HG03432 (cell line): ENCODE measurements at regions not wholly inside any gene's neighbourhood (a gene's known extent, or its start where the extent isn't known, plus 50 kb on each side); places are given as distances from the start of the nearest gene placed in this dataset.
A peak's percentile ranks its signal among the peaks of the same experiment; 100 is the strongest.

Experiments used
- ATAC-seq: cut with Tn5 transposase; IDR thresholded peaks from one replicate; pipeline ENCODE4 v1.9.1; 2021; ENCODE audit warnings: mild to moderate bottlenecking, moderate library complexity; ENCODE audit not compliant: unreplicated experiment

DNA sequence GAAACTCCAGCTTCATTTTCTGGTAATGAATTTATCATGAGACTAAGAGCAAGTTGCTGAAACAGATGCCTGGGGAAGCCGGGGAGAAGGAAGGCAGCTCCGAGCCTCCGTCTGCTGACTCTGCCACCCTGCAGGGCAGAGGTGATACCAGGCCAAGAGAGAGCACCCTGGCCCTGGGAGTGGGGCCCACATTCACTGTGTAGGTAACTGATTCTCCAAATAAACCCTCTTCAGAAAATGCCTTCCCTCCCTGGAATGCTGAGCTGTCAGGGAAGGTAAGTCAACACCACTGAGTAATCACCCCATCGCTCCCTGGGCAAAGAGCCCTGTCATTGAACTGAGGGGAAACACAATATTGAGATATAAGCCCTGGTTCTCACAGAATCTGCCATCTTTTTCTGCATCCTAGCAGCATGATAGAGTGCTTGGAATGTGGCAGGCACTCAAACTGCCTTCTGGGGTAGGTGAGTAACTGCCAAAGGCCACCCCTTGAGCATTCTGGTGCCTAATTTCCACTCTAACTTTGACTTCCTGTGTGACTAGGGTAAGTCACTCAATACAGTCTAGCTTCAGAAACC is 147.6 kb downstream of the SPATA19 start:
- ATAC-seq, result no peak

GRCh38 chr11:133697161-133697560 is 148.2 kb downstream of the SPATA19 start:
- ATAC-seq, result no peak

DNA sequence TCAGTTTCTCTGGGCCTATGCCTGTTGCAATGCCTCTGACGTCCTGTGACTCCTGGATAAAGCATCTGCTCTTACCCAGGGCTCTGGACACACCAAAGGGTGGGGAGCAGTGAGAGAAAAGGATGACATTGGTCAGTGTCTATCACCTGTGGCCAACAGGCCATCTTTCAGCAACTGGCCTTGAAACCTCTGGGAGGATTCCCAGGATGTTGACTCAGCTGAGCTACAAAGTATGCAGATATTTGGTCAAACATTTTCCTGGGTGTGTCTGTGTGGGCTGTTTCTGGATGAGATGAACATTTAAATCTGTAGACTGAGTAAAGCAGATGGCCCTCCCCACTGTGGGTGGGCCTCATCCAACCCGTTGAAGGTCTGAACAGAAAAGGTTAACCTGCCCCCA is 149.9 kb downstream of the SPATA19 start:
- no peak for ATAC-seq

GRCh38 chr11:133694701-133695100 is 150.6 kb downstream of the SPATA19 start:
- ATAC-seq, result no peak

- no peak for ATAC-seq
Observed at GRCh38 chr11:133693110-133693509, 152.2 kb downstream of the SPATA19 start.

- ATAC-seq, result no peak
Observed at GRCh38 chr11:133692126-133692934, 153.0 kb downstream of the SPATA19 start.

- ATAC-seq, result no peak
Observed at GRCh38 chr11:133687781-133688180, 155.5 kb upstream of the OPCML start.

DNA sequence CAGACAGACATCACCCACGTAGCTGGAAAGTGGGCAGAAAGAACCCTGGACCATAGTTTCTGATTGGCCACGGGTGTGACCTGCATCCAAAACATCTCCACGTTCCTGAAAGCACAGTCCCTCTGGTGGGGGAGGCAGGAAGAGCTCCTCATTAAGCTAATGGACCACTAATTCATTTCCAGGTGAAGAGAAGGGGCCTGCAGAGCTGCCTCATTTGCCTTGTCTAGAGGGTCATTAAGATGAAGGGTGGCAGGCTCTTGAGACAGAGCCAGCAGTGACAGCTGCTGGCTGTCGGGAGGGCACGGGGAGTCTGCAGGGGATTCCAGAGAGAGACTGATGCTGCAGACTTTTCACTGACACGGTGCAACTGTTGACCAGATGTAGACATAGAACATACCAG is 149.6 kb upstream of the OPCML start:
- no peak for ATAC-seq

DNA sequence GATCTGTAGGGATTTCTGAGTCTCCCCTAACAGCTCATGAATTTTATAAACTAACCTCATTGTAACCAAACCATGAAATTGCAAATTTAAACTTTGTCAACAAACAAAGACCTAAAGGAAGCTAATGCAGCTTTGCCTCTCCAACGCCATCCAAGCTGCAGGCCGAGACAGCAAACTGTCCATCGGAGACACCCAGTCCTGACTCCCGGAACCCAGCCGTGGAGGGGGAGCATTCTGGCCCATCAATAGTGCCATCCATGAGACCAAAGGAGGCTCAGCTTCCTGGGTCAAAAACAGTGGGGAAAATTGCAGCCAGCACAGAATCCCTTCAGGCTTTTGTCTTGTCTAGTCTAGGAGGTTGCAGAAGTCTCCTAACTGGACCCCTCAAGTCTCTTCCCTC is 147.6 kb upstream of the OPCML start:
- ATAC-seq, result no peak

- ATAC-seq, result no peak
Observed at GRCh38 chr11:133678191-133678590, 145.9 kb upstream of the OPCML start.

DNA sequence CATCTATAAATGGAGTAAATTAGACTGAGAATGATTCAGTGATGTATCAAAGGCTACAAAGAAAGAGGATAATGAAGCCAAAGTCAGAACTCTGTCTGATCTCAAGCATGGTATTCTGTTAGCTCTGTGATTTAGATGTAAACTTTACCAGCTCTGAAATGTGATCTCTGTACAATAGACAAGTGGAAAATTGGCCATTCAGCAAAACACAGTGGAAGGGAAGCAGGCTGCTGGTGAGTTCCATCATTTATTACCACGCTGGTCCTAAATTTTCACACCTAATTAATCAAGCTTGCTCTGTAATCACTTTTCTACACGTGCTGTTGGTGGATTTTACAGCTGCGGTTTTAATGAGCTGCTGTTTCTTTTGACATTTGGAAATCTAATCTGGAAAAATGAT is 145.1 kb upstream of the OPCML start:
- ATAC-seq, result no peak

GRCh38 chr11:133676265-133676664 is 144.0 kb upstream of the OPCML start:
- no peak for ATAC-seq

DNA sequence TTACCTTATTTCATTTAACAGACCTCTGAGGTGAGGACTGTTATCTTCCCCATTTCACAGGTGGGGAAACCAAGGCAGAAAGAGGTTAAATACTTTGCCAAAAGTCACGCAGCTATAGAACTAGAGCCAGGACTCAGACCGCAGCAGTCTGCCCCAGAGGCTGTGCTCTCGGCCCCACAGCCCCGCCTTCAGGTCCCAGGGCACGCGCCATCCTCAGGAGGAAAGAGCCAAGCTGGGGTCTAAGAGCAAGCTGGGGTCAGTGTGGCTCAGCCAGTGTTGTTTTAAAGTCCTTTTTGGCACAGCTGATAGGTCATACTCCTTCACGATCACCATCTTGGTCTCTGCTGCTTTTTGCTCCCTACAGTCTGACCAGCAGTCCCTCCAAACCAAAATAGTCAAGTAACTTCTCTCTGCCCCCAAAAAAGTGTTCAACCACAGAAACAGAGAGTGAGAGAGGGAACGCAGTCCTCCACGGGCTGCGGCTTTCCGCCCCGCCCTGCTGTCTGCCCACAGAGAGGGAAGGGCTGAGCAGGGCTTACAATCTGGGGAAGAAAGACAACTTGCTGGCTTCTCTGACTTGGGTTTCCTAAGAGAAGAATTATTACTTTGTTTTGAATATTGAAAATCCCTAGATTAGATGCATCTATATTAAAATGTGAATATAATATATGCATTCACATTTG is 137.2 kb upstream of the OPCML start:
- no peak for ATAC-seq

DNA sequence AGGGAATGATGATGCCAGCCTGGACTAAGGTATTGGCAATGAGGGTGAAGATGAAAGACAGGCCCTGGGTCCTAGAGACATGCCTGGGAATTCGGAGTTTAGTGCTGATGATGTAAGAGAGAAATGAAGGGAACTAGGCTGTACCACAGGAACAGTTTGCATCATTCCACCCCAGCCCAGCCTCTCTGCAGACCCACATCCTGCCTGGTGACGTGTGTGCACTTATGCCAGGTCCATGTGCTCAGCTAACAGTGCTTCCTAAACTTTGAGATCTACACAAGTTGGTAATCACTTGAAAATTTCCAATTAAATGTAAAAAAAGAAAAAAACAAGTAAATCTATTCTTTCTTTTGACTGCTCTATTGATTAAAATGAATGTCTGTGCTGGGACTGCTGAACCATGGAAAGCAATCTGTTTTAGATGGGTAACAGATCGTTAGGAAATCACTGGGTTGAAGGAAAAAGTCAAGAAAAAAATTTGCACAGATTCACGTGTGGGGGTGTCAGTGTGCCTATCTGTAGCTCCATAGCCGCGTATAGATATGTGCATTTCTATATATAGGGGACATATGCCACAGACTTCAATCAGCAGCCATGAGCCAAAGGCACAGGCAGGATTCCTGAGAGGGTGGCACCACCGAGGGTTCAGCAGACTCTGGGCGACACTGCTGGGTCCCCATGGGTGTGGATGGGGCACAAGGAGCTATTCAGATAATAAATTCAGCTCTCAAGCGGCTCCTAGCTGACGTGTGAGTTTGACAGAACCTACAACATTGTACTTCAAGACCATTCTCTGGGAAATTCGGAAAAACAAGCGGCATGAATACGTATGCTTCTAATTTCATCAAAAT is 131.1 kb upstream of the OPCML start:
- ATAC-seq, result no peak

DNA sequence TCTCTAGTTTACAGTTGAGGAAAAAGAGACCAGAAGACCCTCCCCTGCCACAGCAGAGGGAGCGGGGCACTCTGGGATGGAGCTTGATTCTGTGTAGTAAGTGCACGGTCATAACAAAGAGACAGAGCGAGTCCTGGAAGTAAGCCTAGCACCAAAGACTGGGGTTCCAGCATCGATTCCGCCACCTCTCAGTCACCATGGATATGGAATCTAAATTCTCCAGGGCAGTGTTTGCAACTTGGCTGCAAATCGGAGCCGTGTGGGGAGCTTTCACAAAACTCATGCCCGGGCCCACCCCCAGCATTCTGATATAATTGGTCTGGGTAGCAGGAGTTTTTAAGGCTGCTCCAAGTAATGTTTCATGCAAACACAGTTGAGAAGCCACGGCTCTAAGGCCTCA is 129.5 kb upstream of the OPCML start:
- no peak for ATAC-seq

DNA sequence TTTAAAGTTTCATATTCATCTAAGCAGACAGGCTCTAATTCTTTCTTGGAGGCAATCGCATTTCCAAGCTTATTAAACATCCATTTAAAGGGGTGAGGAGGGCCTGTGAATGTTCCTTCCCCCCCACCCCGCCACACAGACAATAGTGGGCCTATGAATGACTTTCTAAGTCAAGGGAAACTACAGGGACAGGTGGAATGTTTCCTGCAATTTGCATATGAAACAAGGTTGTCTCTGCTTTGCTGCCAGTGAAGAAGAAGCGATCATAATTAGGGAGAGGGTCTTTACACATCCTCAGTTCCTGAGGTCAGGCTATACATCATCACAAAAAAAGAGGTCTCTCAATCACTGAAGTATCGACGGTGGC is 127.9 kb upstream of the OPCML start:
- no peak for ATAC-seq

GRCh38 chr11:133659538-133660201 is 127.4 kb upstream of the OPCML start:
- ATAC-seq, result peak; percentile 95

- no peak for ATAC-seq
Observed at GRCh38 chr11:133657054-133657453, 124.8 kb upstream of the OPCML start.

- no peak for ATAC-seq
Observed at GRCh38 chr11:133656082-133656635, 123.9 kb upstream of the OPCML start.

- ATAC-seq, result no peak
Observed at GRCh38 chr11:133654630-133655212, 122.4 kb upstream of the OPCML start.
